GM21717 (cell line): ENCODE measurements at regions not wholly inside any gene's neighbourhood (a gene's known extent, or its start where the extent isn't known, plus 50 kb on each side); places are given as distances from the start of the nearest gene placed in this dataset.
"Not testable (repeated sequence)": the region's sequence is repeated elsewhere in the genome, so short reads cannot be mapped to it uniquely, and the experiment has no call there.

Source experiments
- ATAC-seq: cut with Tn5 transposase; IDR thresholded peaks from one replicate; pipeline ENCODE4 v1.9.1; 2021; ENCODE audit warnings: mild to moderate bottlenecking, moderate library complexity; ENCODE audit not compliant: unreplicated experiment

DNA sequence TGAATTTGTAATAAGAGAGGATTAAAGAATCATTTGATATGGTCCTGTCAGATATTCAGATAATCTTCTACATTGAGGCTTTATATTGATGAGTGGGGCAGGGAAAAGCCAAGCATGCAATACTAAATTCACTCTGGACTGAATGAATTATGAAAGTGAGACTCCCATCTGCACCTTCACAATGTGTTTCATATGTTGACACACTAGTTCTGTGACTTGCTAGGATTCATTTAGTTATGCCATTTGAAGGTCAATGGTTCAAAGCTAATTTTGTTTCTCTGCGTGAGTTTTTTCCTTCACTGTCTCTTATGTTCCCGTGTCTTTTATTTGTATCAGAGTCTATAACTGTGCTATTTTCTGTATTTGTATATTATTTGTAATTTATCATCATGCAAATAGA is 1332.5 kb downstream of the KCNT2 start:
- no peak for ATAC-seq

GRCh38 chr1:195251900-195252299 is 1356.3 kb downstream of the KCNT2 start:
- ATAC-seq = no peak

GRCh38 chr1:195243492-195243891 is 1364.7 kb downstream of the KCNT2 start:
- ATAC-seq = no peak

DNA sequence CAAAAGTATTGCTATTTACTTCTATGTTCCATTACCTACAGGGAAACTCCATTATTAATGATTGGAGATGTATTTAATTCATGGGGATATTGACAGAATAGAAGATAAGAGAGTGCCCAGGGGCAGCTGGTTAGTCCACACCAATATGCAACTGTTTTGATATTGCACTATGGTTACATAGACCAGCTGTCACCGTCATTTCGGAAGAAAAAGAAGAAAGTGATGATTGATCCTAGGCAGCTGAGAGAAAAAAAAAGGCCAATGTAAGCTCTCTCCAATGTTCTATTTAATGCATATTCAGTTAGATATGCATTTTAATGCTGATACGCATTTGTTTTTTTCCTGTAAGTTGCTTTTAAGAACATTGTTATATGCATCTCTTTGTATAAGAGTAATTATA is 1367.2 kb downstream of the KCNT2 start:
- ATAC-seq = no peak

GRCh38 chr1:195238313-195238712 is 1369.9 kb downstream of the KCNT2 start:
- no peak for ATAC-seq

DNA sequence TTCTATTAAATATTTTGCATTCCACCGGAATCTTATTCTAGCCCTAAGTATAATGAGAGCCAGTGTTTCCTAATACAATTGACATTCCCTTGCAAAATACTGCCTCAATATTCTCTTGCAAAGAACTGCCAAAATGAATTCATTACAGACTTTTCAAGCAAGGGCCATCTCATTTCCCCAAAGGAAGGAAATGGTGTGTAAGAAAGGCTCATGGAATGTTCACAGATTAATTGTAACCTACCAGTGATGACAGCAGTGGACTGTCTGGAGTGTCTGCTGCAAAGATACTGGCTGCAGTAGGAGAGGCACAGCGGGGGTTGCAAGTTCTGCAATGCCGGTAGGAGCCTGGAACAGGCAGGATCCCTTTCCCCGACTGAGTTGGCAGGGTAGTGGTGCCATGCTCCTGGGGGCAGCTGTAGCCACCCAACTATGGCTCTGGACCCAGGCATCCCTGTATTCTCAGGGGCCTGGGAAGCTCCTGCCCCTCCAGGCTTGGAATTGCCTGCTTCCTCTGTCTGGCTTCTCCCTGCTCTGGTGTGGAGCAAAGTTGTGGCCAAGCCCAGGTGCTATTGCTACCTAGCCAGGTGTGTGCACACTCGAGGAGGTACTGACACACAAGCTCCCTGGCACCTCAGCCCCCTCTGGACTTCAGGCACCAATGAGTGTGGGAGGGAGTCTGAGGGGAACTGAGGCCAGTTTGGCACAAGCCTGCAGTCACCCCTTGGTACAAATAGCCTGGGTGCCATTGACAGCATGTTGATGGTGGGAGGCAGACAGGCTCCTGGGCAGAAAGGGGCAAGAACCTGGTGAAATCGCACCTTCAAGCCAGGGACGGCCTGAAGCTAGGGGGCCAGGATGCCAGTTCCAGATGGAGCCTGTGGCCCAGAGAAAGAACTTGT is 1371.0 kb downstream of the KCNT2 start:
- no peak for ATAC-seq

DNA sequence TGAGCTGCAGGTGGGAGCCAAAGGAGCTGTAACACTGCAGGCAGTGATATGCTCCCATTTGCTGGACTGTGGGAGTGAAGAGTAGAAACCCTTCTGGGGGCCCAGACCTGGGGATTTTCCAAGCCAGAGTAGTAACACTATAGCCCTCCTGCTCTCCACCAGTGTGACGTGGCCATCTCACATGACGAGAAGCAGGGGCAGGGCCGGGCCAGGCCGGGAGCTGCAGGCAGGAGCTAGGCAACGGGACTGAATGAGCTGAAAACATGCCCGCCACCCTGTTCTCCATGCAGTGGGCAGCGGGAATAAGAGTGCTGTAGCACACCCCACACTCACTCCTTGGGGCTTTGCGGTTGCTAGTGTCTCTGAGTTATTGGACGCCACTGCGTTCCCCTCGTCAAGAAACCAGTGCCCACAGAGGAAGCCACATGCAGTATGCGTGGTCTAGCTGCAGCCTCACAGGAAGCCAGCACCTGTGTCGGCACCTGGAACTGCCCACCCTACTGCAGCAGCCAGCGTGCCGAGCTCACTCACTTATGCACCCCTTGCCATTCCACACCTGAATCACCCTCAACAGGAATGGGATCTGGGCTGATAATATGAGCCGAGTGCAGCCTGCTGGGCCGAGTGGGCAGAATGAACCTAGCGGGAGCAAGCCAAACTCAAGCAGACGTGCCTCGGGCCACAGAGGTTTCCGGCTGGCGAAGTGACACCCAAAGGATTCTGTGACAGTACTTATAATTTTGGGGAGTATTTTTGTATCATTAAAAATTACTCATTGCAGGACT is 1389.6 kb downstream of the KCNT2 start:
- ATAC-seq = no peak

- ATAC-seq = no peak
These were observed 1406.0 kb downstream of the KCNT2 start for GRCh38 chr1:195202241-195202640.

GRCh38 chr1:195200772-195201171 is 1407.5 kb downstream of the KCNT2 start:
- ATAC-seq = no peak

DNA sequence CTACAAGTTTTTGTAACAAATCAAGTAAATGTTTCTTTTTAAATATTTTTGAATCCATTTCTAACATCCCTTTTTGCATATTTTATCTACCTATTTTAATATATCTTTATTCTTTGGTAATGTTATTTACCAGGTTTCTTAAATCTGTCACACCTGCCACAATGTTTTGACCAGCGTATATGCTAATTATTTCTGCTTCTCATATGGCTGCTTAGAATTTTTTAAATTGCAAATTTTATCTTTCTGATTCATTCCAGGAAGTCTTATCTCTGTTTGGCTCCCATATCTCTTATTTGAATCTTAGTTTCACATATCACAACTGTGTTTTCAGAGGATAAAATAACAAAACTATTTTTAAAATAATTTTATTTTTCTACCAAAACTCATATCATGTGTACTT is 1411.1 kb downstream of the KCNT2 start:
- ATAC-seq = no peak

GRCh38 chr1:195195423-195196057 is 1412.7 kb downstream of the KCNT2 start:
- ATAC-seq = peak; percentile 97

GRCh38 chr1:195193134-195193533 is 1415.1 kb downstream of the KCNT2 start:
- ATAC-seq = no peak

DNA sequence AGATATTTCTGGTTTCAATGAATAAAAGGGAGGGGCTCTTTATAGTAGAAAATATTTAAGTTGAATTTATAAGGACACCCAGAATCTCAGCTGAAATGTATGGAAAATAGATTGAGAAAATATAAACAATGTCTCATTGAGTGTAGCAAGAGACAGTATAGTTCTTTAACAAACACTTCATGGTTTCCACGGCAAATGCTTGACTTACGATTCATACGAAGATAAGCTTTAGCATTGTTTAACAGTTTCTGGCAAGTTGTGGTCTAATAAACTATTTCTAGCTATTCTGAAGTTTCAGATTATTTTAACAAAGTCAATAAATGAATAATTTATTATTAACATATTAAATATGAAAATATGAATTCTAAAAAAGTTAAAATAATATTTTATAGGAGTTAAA is 1419.4 kb downstream of the KCNT2 start:
- no peak for ATAC-seq

GRCh38 chr1:195186544-195186943 is 1421.7 kb downstream of the KCNT2 start:
- no peak for ATAC-seq

- no peak for ATAC-seq
These were observed 1422.5 kb downstream of the KCNT2 start for GRCh38 chr1:195185736-195186135.

- ATAC-seq = no peak
These were observed 1422.9 kb downstream of the KCNT2 start for GRCh38 chr1:195185321-195185720.

- ATAC-seq = no peak
These were observed 1434.5 kb downstream of the KCNT2 start for GRCh38 chr1:195173753-195174152.

- ATAC-seq = not testable (repeated sequence)
These were observed 1448.4 kb downstream of the KCNT2 start for GRCh38 chr1:195159795-195160194.

GRCh38 chr1:195158091-195158490 is 1450.1 kb downstream of the KCNT2 start:
- no peak for ATAC-seq

DNA sequence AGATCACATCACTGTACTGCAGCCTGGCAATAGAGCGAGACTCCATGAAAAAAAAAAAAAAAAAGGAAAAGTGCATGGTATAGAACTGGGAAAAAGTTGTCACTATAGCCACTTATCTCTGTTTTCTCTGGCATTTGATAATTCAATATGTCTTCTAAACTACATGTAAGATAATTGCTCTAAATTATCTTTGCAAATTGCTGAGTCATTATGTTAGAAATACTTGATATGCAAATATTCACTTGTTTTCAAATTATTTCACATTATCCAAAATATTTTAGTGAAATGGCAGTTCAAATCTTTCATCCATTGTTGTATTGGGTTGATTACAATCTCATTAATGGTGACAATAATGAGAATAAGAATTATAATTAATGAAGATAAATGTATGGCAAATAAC is 1455.1 kb downstream of the KCNT2 start:
- ATAC-seq = no peak

GRCh38 chr1:195150768-195151167 is 1457.5 kb downstream of the KCNT2 start:
- ATAC-seq = no peak

DNA sequence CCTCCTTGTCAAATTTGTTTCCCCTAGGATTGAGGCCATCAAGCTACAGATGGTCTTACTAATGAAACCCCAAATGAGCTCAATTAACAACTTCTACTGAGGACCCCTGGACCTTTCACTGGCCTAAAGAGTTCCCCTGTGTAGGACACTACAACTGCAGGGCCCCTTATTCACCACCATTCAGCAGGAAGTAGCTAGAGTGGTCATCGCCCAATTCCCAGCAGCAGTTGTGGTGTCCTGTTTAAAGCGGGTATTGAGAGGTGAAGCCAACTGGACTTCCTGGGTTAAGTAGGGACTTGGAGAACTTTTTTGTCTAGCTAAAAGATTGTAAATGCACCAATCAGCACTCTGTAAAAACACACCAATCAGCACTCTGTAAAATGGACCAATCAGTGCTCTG is 1466.9 kb downstream of the KCNT2 start:
- no peak for ATAC-seq
